Tibial artery (tissue), 4 donors: ENCODE measurements at regions not wholly inside any gene's neighbourhood (a gene's known extent, or its start where the extent isn't known, plus 50 kb on each side); places are given as distances from the start of the nearest gene placed in this dataset.

Experiments used
- DNase-seq, 2 donors: peaks; one replicate each; pipeline ENCODE4 v3.0.0-alpha.2; 2019
- H3K27ac ChIP-seq, 2 donors: fragments of 200-600 bp; sonication (generic) in 1 of 2; 1 replicate in 1 of 2; 2 replicates in 1 of 2; pipeline ENCODE4 v1.5.1; 2018 to 2019; ENCODE audit warnings: mild to moderate bottlenecking in 1 of 2
- H3K27me3 ChIP-seq, 2 donors: fragments of 200-600 bp; sonication (generic) in 1 of 2; one replicate each; pipeline versions ENCODE4 v1.5.1 to v1.6.0; 2016 to 2019
- H3K36me3 ChIP-seq, 3 donors: fragments of 200-600 bp; sonication (generic) in 2 of 3; one replicate each; pipeline ENCODE4 v1.5.1; 2016 to 2019; ENCODE audit warnings: mild to moderate bottlenecking in 2 of 3
- H3K4me1 ChIP-seq, 4 donors: fragments of 200-600 bp; sonication (generic) in 2 of 4; 1 replicate in 3 of 4; 2 replicates in 1 of 4; pipeline ENCODE4 v1.5.1; 2016 to 2019
- H3K4me3 ChIP-seq, 2 donors: fragments of 200-600 bp; sonication (generic) in 1 of 2; 1 replicate in 1 of 2; 2 replicates in 1 of 2; pipeline ENCODE4 v1.5.1; 2018 to 2019; ENCODE audit warnings: mild to moderate bottlenecking in 2 of 2
- H3K9me3 ChIP-seq, 3 donors: fragments of 200-600 bp; sonication (generic) in 1 of 3; one replicate each; pipeline ENCODE4 v1.5.1; 2016 to 2019
- CTCF ChIP-seq, 2 experiments: fragments of 200-600 bp in 1 of 2; fragments of 450-650 bp in 1 of 2; IDR thresholded peaks; one replicate each; pipeline ENCODE4 v1.5.1; 2017 to 2019; ENCODE audit warnings: antibody characterized with exemption in 2 of 2, mild to moderate bottlenecking in 1 of 2, moderate library complexity in 1 of 2
- intact Hi-C: fragments of 100-400 bp; cut with DNase I; formaldehyde crosslinking; loops from one replicate; pipeline ENCODE4 v1.15.0; 2023; ENCODE audit warnings: low total_unique reads

- no peak for TF ChIP-seq CTCF (IDR thresholded peaks at IDR 0.05)
- Histone ChIP-seq H3K9me3 (peaks cover 0 to 6% (median 0%) of the 10 kb centered on the region in 3 donors), H3K27me3 (no peaks in the 10 kb centered on the region), H3K4me1 (peaks cover 0 to 29% (median 4%) of the 10 kb centered on the region in 4 donors), H3K4me3 (no peak overlapping the region), H3K27ac (no peak overlapping the region), H3K36me3 (no peaks in the 10 kb centered on the region)
- intact Hi-C loops: no loop called here
- no peak for DNase-seq
Observed at GRCh38 chr1:83691953-83692500, 306.9 kb downstream of the TTLL7 start.

GRCh38 chr1:83689921-83690868 is 308.7 kb downstream of the TTLL7 start:
- Histone ChIP-seq H3K27ac (peak overlapping the region; percentile 29 to 39), H3K9me3 (peaks cover 0 to 6% (median 0%) of the 10 kb centered on the region in 3 donors), H3K4me3 (no peak overlapping the region), H3K27me3 (no peaks in the 10 kb centered on the region), H3K36me3 (no peaks in the 10 kb centered on the region), H3K4me1 (peaks cover 0 to 29% (median 4%) of the 10 kb centered on the region in 4 donors)
- TF ChIP-seq CTCF (IDR thresholded peaks at IDR 0.05): no peak
- no peak for DNase-seq
- intact Hi-C loops: no loop called here

- Histone ChIP-seq H3K4me3 (no peak overlapping the region), H3K36me3 (no peaks in the 10 kb centered on the region), H3K9me3 (no peaks in the 10 kb centered on the region), H3K27ac (no peak overlapping the region), H3K4me1 (no peaks in the 10 kb centered on the region), H3K27me3 (no peaks in the 10 kb centered on the region)
- intact Hi-C loops: loop anchor here (2.0 to 5.0 kb wide), 2 partner anchors 31 to 840 kb away; no protein-coding TSS in a partner anchor
- no peak for TF ChIP-seq CTCF (IDR thresholded peaks at IDR 0.05)
- no peak for DNase-seq
Observed at GRCh38 chr1:83682132-83682531, 316.8 kb downstream of the TTLL7 start.

GRCh38 chr1:83676106-83676505 is 322.8 kb downstream of the TTLL7 start:
- Histone ChIP-seq H3K4me1 (no peaks in the 10 kb centered on the region), H3K27ac (no peak overlapping the region), H3K27me3 (no peaks in the 10 kb centered on the region), H3K9me3 (no peaks in the 10 kb centered on the region), H3K36me3 (no peaks in the 10 kb centered on the region), H3K4me3 (no peak overlapping the region)
- intact Hi-C loops: no loop called here
- no peak for DNase-seq
- no peak for TF ChIP-seq CTCF (IDR thresholded peaks at IDR 0.05)

- TF ChIP-seq CTCF (IDR thresholded peaks at IDR 0.05): no peak
- H3K4me3 ChIP-seq: no peak overlapping the region
- no peaks in the 10 kb centered on the region for H3K4me1 ChIP-seq
- no peak for DNase-seq
- no peaks in the 10 kb centered on the region for H3K36me3 ChIP-seq
- no peaks in the 10 kb centered on the region for H3K9me3 ChIP-seq
- H3K27ac ChIP-seq: no peak overlapping the region
- intact Hi-C loops: no loop called here
- H3K27me3 ChIP-seq: no peaks in the 10 kb centered on the region
Observed at GRCh38 chr1:83673312-83673711, 325.6 kb downstream of the TTLL7 start.
